ENCODE measurements at regions not wholly inside any gene's neighbourhood (a gene's known extent, or its start where the extent isn't known, plus 50 kb on each side); places are given as distances from the start of the nearest gene placed in this dataset.

DNA sequence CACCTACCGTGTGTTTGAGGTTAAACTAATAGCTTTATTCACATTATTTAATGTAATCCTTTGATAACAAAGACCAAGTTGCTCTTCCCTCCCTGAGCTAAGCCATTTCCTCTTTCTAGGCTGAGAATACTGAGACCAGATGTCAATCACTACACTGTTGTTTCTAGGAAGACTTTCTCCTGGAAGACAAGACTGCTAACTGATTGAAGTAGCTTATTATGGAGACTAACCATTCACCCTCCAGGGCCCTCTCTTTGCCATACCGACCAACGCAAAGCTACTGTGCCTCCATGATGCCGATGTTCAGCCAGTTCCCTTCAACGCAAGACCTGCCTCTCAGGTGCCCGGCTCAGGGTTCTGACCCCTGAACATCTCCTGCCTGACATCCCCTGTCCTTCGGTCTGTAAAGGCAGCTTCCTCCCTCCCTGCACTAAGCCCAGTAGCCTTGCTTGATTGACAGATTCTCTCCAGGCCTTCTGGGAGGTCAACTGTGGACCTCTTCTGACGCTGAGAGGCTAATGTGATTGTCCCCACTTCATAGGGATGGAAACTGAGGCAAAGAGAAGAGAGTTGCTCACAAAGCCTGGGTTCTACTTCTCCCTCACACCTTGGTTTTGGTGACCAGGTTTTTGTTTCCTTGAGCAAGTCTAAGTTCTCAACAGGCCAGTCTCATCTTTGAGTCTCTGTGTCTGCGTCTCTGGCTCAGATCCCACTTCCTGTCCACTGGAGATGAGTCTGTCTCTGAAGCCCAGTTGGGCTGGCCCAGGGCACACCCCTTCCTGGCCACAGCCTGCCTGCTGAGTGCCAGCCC lies 259.7 kb upstream of the IRX2 start:
- H3K4me3 ChIP-seq: no peak overlapping the region
- no peak for DNase-seq
- no peaks in the 10 kb centered on the region for H3K4me1 ChIP-seq
- 86 to 100% methylated on average over 1 to 9 of the region's 9 CpGs for WGBS, 2 donors (ENCODE audit: low coverage in 1 of 2)
- intact Hi-C loops (cut with DNase I; ENCODE audit: low total_unique reads) (no loop called here), in situ Hi-C loops (cut with MboI; ENCODE audit: low pct_ligation_motif_present in 1 of 4, low pct_unique_long_range_greater_than_20kb in 1 of 4, low sequenced_read_pairs in 3 of 4) (no loop called here)
- TF ChIP-seq EP300 (IDR thresholded peaks at IDR 0.05; ENCODE audit: low read depth): no peak
- TF ChIP-seq, protein P1, sequence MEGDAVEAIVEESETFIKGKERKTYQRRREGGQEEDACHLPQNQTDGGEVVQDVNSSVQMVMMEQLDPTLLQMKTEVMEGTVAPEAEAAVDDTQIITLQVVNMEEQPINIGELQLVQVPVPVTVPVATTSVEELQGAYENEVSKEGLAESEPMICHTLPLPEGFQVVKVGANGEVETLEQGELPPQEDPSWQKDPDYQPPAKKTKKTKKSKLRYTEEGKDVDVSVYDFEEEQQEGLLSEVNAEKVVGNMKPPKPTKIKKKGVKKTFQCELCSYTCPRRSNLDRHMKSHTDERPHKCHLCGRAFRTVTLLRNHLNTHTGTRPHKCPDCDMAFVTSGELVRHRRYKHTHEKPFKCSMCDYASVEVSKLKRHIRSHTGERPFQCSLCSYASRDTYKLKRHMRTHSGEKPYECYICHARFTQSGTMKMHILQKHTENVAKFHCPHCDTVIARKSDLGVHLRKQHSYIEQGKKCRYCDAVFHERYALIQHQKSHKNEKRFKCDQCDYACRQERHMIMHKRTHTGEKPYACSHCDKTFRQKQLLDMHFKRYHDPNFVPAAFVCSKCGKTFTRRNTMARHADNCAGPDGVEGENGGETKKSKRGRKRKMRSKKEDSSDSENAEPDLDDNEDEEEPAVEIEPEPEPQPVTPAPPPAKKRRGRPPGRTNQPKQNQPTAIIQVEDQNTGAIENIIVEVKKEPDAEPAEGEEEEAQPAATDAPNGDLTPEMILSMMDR (IDR thresholded peaks at IDR 0.05): no peak
- TF ChIP-seq POLR2A (IDR thresholded peaks at IDR 0.05): no peak
- TF ChIP-seq POLR2AphosphoS5 (IDR thresholded peaks at IDR 0.05): no peak
- H3K9me3 ChIP-seq: no peaks in the 10 kb centered on the region
- H3K27me3 ChIP-seq: no peaks in the 10 kb centered on the region
- no peak overlapping the region for H3K27ac ChIP-seq
- H3K36me3 ChIP-seq: no peaks in the 10 kb centered on the region

- Histone ChIP-seq H3K4me3 (no peak overlapping the region), H3K4me1 (no peaks in the 10 kb centered on the region), H3K9me3 (no peaks in the 10 kb centered on the region), H3K36me3 (no peaks in the 10 kb centered on the region), H3K27ac (no peak overlapping the region), H3K27me3 (no peaks in the 10 kb centered on the region)
- no peak for DNase-seq
- TF ChIP-seq, protein P1 (IDR thresholded peaks at IDR 0.05): no peak
- no peak for TF ChIP-seq EP300 (IDR thresholded peaks at IDR 0.05; ENCODE audit: low read depth)
- no peak for TF ChIP-seq POLR2A (IDR thresholded peaks at IDR 0.05)
- no peak for TF ChIP-seq POLR2AphosphoS5 (IDR thresholded peaks at IDR 0.05)
- 52 to 64% methylated on average over 3 to 9 of the region's 9 CpGs for WGBS, 2 donors (ENCODE audit: low coverage in 1 of 2)
- in situ Hi-C loops (cut with MboI; ENCODE audit: low pct_ligation_motif_present in 1 of 4, low pct_unique_long_range_greater_than_20kb in 1 of 4, low sequenced_read_pairs in 3 of 4): no loop called here
- intact Hi-C loops (cut with DNase I; ENCODE audit: low total_unique reads): no loop called here
Measured at GRCh38 chr5:3010301-3010952, 258.9 kb upstream of the IRX2 start.

- WGBS, 2 donors (ENCODE audit: low coverage in 1 of 2): 60 to 70% methylated on average over 1 to 6 of the region's 6 CpGs
- Histone ChIP-seq H3K4me1 (no peaks in the 10 kb centered on the region), H3K27ac (no peak overlapping the region), H3K9me3 (no peaks in the 10 kb centered on the region), H3K4me3 (no peak overlapping the region), H3K27me3 (no peaks in the 10 kb centered on the region), H3K36me3 (no peaks in the 10 kb centered on the region)
- intact Hi-C loops (cut with DNase I; ENCODE audit: low total_unique reads) (no loop called here), in situ Hi-C loops (cut with MboI; ENCODE audit: low pct_ligation_motif_present in 1 of 4, low pct_unique_long_range_greater_than_20kb in 1 of 4, low sequenced_read_pairs in 3 of 4) (no loop called here)
- no peak for DNase-seq
- TF ChIP-seq EP300 (IDR thresholded peaks at IDR 0.05; ENCODE audit: low read depth) (no peak), POLR2A (IDR thresholded peaks at IDR 0.05) (no peak), POLR2AphosphoS5 (IDR thresholded peaks at IDR 0.05) (no peak)
- TF ChIP-seq, protein P1 (IDR thresholded peaks at IDR 0.05): no peak
Measured at GRCh38 chr5:3009605-3010004, 258.1 kb upstream of the IRX2 start.

- no peaks in the 10 kb centered on the region for H3K9me3 ChIP-seq
- in situ Hi-C loops (cut with MboI; ENCODE audit: low pct_ligation_motif_present in 1 of 4, low pct_unique_long_range_greater_than_20kb in 1 of 4, low sequenced_read_pairs in 3 of 4) (no loop called here), intact Hi-C loops (cut with DNase I; ENCODE audit: low total_unique reads) (no loop called here)
- DNase-seq: no peak
- H3K27ac ChIP-seq: no peak overlapping the region
- TF ChIP-seq POLR2A (IDR thresholded peaks at IDR 0.05) (no peak), EP300 (IDR thresholded peaks at IDR 0.05; ENCODE audit: low read depth) (no peak), POLR2AphosphoS5 (IDR thresholded peaks at IDR 0.05) (no peak)
- TF ChIP-seq, protein P1 (IDR thresholded peaks at IDR 0.05): no peak
- H3K36me3 ChIP-seq: no peaks in the 10 kb centered on the region
- H3K27me3 ChIP-seq: no peaks in the 10 kb centered on the region
- H3K4me3 ChIP-seq: no peak overlapping the region
- H3K4me1 ChIP-seq: no peaks in the 10 kb centered on the region
- 58 to 70% methylated on average over 2 to 3 of the region's 3 CpGs for whole genome bisulfite sequencing, 2 donors (ENCODE audit: low coverage in 1 of 2)
Measured at GRCh38 chr5:3007577-3007976, 256.1 kb upstream of the IRX2 start.

Measured in transverse colon (tissue), 4 donors.